ENCODE measurements at regions not wholly inside any gene's neighbourhood (a gene's known extent, or its start where the extent isn't known, plus 50 kb on each side); places are given as distances from the start of the nearest gene placed in this dataset.

DNA sequence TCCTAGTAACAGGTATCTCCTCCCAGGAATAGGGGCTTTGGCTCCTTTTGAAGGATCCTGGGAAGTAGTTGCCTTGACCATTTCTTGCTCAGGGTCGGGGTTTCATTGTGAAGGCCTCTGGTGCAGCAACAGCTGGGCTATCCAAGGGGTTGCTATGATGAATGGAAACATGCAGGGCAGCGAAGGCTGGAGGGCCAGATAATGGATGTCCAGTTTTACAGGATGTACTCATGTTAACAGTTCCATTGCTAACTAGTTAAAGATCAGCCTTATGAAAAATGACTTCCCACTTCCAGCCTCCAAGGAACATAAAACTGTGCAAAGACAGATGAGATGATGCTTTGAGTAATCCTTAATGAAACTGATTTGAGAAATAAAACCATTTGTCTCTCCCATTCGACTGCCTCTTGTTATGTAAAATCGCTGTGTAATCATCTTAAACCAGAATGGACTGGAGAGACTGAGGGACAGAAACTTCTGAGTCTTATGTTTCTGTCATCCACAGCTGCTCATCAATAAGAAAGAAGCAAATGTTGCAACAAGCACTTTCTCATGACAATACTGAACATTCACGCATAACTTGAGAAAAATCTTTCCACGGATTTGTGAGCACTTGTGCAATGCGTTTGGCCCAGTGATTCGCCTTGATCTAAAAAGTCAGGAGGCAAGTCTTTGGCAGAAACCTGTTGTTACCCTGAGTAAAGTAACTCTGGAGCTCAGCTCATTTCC, 473.5 kb upstream of the RGMA start:
- TF ChIP-seq CTCF (IDR thresholded peaks at IDR 0.05) (no peak), POLR2A (IDR thresholded peaks at IDR 0.05) (no peak)
